Neutrophil (primary cell): ENCODE measurements at regions not wholly inside any gene's neighbourhood (a gene's known extent, or its start where the extent isn't known, plus 50 kb on each side); places are given as distances from the start of the nearest gene placed in this dataset.

Source experiments
- H3K27ac ChIP-seq: fragments of 200-600 bp; sonication (generic); 2 replicates; pipeline ENCODE4 v1.5.1; 2016; ENCODE audit warnings: mild to moderate bottlenecking, moderate library complexity
- H3K27me3 ChIP-seq: fragments of 200-600 bp; sonication (generic); 2 replicates; pipeline ENCODE4 v1.6.0; 2016; ENCODE audit warnings: mild to moderate bottlenecking
- H3K36me3 ChIP-seq: fragments of 200-600 bp; sonication (generic); 2 replicates; pipeline ENCODE4 v1.5.1; 2017
- H3K4me1 ChIP-seq, 2 experiments: fragments of 200-600 bp in 1 of 2; sonication (generic) in 1 of 2; 1 replicate in 1 of 2; 2 replicates in 1 of 2; pipeline versions ENCODE4 v1.5.1 to v1.6.1; 2013 to 2016; ENCODE audit warnings: low read depth in 1 of 2, low read length in 1 of 2, mild to moderate bottlenecking in 1 of 2, moderate library complexity in 1 of 2; ENCODE audit not compliant: control insufficient read depth in 1 of 2, insufficient read depth in 1 of 2
- H3K4me3 ChIP-seq, 2 experiments: fragments of 200-600 bp in 1 of 2; sonication (generic) in 1 of 2; 1 replicate in 1 of 2; 2 replicates in 1 of 2; pipeline ENCODE4 v1.5.1; 2013 to 2016; ENCODE audit warnings: low read depth in 1 of 2, low read length in 1 of 2, mild to moderate bottlenecking in 1 of 2, moderate library complexity in 1 of 2
- H3K9me3 ChIP-seq: fragments of 200-600 bp; sonication (generic); 2 replicates; pipeline ENCODE4 v1.5.1; 2016
- CTCF ChIP-seq: fragments of 200-600 bp; sonication (generic); IDR thresholded peaks from 2 replicates; pipeline ENCODE4 v1.5.1; 2016; ENCODE audit warnings: antibody characterized with exemption

GRCh38 chr2:88258208-88258607, 88.1 kb downstream of the THNSL2 start:
- Histone ChIP-seq H3K4me3 (no peak overlapping the region), H3K36me3 (no peaks in the 10 kb centered on the region), H3K27me3 (no peaks in the 10 kb centered on the region), H3K9me3 (no peaks in the 10 kb centered on the region), H3K27ac (no peak overlapping the region), H3K4me1 (no peaks in the 10 kb centered on the region)
- TF ChIP-seq CTCF: no peak

- H3K27ac ChIP-seq: no peak overlapping the region
- no peaks in the 10 kb centered on the region for H3K36me3 ChIP-seq
- no peaks in the 10 kb centered on the region for H3K4me1 ChIP-seq
- no peaks in the 10 kb centered on the region for H3K27me3 ChIP-seq
- no peaks in the 10 kb centered on the region for H3K9me3 ChIP-seq
- no peak overlapping the region for H3K4me3 ChIP-seq
- TF ChIP-seq CTCF: no peak
These were observed 84.4 kb downstream of the THNSL2 start for GRCh38 chr2:88254437-88255091.

DNA sequence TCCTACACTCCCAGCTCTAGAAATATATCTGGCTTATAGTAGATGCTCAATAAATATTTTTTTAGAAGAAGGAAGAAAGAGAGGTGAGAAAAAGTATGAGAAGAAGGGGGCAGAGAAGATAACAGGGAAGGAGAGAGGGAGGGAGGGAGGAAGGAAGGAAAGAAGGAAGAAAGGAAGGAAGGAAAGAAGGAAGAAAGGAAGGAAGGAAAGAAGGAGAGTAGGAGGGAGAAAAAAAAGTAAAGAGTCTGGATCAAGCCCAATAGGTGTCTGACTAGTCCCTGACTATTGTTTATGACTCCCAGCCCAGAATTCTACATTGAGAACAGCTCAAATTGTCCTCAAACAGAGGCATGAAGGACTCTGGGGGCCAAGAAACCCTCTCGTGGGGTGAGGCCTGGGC, 83.9 kb downstream of the THNSL2 start:
- no peaks in the 10 kb centered on the region for H3K36me3 ChIP-seq
- no peaks in the 10 kb centered on the region for H3K27me3 ChIP-seq
- TF ChIP-seq CTCF: no peak
- H3K27ac ChIP-seq: no peak overlapping the region
- no peak overlapping the region for H3K4me3 ChIP-seq
- H3K4me1 ChIP-seq: no peaks in the 10 kb centered on the region
- H3K9me3 ChIP-seq: no peaks in the 10 kb centered on the region

GRCh38 chr2:88253375-88253774, 83.2 kb downstream of the THNSL2 start:
- H3K4me1 ChIP-seq: no peaks in the 10 kb centered on the region
- TF ChIP-seq CTCF: no peak
- no peak overlapping the region for H3K27ac ChIP-seq
- no peak overlapping the region for H3K4me3 ChIP-seq
- H3K27me3 ChIP-seq: peaks cover under 1% of the 10 kb centered on the region
- no peaks in the 10 kb centered on the region for H3K36me3 ChIP-seq
- H3K9me3 ChIP-seq: no peaks in the 10 kb centered on the region

- Histone ChIP-seq H3K27ac (no peak overlapping the region), H3K9me3 (no peaks in the 10 kb centered on the region), H3K36me3 (no peaks in the 10 kb centered on the region), H3K4me3 (no peak overlapping the region), H3K4me1 (no peaks in the 10 kb centered on the region), H3K27me3 (peaks cover 3% of the 10 kb centered on the region)
- no peak for TF ChIP-seq CTCF
These were observed 82.5 kb downstream of the THNSL2 start for GRCh38 chr2:88252646-88253045.
